ENCODE measurements at regions not wholly inside any gene's neighbourhood (a gene's known extent, or its start where the extent isn't known, plus 50 kb on each side); places are given as distances from the start of the nearest gene placed in this dataset.

DNA sequence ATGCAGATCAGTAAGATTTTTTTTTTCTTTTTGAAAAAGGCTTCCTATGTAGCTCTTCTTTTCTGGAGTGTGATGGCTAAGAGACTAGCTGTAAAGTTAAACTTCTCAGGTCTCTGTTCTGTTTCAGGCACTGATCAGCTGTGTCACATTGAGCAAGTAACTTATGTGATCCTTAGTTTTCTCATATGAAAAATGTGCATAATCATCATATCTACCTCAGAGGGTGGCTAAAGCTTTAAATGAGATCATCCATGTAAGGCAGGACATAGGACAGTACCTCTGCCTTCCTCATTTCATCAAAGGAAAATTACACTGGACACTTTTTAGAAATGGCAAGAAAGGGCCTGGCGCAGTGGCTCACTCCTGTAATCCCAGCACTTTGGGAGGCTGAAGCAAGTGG, 235.9 kb upstream of the TYRP1 start:
- no peak overlapping the region for H3K4me3 ChIP-seq
- H3K27me3 ChIP-seq: no peaks in the 10 kb centered on the region
- H3K9me3 ChIP-seq: no peaks in the 10 kb centered on the region
- no peak for DNase-seq
- no peaks in the 10 kb centered on the region for H3K36me3 ChIP-seq
- no peak overlapping the region for H3K27ac ChIP-seq
- TF ChIP-seq, protein P1, sequence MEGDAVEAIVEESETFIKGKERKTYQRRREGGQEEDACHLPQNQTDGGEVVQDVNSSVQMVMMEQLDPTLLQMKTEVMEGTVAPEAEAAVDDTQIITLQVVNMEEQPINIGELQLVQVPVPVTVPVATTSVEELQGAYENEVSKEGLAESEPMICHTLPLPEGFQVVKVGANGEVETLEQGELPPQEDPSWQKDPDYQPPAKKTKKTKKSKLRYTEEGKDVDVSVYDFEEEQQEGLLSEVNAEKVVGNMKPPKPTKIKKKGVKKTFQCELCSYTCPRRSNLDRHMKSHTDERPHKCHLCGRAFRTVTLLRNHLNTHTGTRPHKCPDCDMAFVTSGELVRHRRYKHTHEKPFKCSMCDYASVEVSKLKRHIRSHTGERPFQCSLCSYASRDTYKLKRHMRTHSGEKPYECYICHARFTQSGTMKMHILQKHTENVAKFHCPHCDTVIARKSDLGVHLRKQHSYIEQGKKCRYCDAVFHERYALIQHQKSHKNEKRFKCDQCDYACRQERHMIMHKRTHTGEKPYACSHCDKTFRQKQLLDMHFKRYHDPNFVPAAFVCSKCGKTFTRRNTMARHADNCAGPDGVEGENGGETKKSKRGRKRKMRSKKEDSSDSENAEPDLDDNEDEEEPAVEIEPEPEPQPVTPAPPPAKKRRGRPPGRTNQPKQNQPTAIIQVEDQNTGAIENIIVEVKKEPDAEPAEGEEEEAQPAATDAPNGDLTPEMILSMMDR (IDR thresholded peaks at IDR 0.05): no peak
- TF ChIP-seq POLR2A (IDR thresholded peaks at IDR 0.05): no peak
- no peaks in the 10 kb centered on the region for H3K4me1 ChIP-seq

DNA sequence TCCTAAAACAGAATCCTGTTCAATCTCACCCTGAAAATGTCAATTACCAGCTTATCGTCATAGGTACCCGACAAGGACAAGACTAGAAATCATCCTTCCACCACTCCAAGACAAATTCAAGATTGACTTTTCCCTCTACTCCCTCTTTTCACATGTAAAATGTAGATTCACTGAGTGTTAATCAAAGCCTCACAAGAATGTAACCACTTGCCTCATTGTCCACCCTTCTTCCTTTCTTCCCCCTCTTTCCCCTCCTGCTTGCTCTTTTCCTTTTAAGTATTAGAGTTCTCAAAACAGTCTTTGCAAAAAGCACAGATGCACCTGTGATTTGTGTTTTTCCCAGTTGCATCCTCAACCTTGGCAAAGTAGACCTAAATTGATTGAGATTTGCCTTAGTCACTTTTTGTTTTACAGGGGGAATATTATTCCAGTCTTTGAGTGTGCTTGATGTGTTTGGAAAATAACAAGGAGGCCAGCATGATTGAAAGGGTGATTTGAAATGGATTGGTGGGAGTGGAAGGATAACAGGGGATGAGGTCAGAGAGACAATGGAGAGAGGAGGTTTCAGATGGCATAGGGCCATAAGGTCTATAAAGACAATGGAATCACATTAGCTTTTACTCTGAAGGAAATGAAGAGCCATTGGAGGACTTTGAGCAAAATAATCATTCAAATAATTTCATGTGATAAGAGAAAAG, 231.3 kb upstream of the TYRP1 start:
- TF ChIP-seq, protein P1 (IDR thresholded peaks at IDR 0.05): no peak
- TF ChIP-seq POLR2A (IDR thresholded peaks at IDR 0.05): no peak
- Histone ChIP-seq H3K4me3 (no peak overlapping the region), H3K27me3 (no peaks in the 10 kb centered on the region), H3K4me1 (no peaks in the 10 kb centered on the region), H3K27ac (no peak overlapping the region), H3K9me3 (no peaks in the 10 kb centered on the region), H3K36me3 (no peaks in the 10 kb centered on the region)
- DNase-seq: no peak

DNA sequence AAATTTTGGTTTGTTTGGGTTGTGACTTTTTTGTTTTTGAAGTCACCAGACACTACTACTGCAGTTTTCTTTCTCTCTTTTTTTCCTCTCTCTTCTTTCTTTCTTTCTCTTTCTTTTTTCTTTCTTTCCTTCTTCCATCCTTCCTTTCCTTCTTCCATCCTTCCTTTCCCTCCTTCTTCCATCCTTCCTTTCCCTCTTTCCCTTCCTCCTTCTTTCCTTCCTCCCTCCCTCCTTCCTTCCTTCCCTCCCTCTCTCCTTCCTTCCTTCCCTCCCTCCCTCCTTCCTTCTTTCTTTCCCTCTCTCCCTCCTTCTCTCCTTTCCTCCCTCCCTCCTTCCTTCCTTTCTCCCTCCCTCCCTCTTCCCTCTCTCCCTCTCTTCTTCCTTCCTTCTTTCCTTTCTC, 230.3 kb upstream of the TYRP1 start:
- no peak for DNase-seq
- Histone ChIP-seq H3K27ac (no peak overlapping the region), H3K27me3 (no peaks in the 10 kb centered on the region), H3K4me1 (no peaks in the 10 kb centered on the region), H3K36me3 (no peaks in the 10 kb centered on the region), H3K9me3 (no peaks in the 10 kb centered on the region), H3K4me3 (no peak overlapping the region)
- no peak for TF ChIP-seq POLR2A (IDR thresholded peaks at IDR 0.05)
- TF ChIP-seq, protein P1 (IDR thresholded peaks at IDR 0.05): no peak

DNA sequence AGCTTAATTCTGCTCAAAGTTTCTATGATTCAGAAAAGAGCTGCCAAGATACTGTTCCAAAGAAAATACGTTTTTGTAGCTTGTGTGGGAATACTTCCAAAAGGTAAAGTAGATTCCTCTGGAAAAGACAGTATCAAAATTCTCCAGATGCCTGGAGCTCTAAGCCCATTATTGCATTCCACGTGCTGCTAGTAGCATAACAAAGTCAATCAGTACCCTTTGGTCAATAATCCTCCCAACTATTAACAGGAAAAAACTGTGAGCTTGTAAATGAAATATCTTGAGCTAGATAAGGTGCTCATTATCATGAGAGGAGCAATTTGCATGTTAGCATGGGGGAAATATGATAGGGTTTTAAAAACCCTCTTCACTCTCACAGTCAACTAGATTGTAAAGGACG, 229.5 kb upstream of the TYRP1 start:
- Histone ChIP-seq H3K27ac (no peak overlapping the region), H3K36me3 (no peaks in the 10 kb centered on the region), H3K27me3 (no peaks in the 10 kb centered on the region), H3K4me3 (no peak overlapping the region), H3K9me3 (no peaks in the 10 kb centered on the region), H3K4me1 (no peaks in the 10 kb centered on the region)
- no peak for TF ChIP-seq POLR2A (IDR thresholded peaks at IDR 0.05)
- TF ChIP-seq, protein P1 (IDR thresholded peaks at IDR 0.05): no peak
- no peak for DNase-seq

DNA sequence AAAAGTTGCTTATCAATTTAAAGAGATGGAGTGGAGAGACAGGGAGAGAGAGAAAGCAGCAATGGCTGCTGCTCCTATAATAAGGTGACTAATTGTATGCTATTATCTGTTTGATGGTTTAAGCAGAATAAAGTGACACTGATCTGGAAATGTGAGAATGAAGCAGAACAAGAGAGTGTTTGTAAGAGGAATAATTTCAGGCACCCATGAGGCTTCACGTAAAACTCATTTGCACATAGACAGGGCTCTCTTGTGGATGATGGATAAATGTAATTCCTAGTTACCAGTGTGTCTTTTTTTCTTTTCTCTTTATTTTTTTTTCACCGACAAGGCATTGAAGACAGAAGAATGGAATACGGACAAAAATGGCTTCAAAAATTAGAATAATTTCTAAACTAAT, 228.8 kb upstream of the TYRP1 start:
- TF ChIP-seq POLR2A (IDR thresholded peaks at IDR 0.05): no peak
- TF ChIP-seq, protein P1 (IDR thresholded peaks at IDR 0.05): no peak
- Histone ChIP-seq H3K27me3 (no peaks in the 10 kb centered on the region), H3K4me1 (no peaks in the 10 kb centered on the region), H3K4me3 (no peak overlapping the region), H3K36me3 (no peaks in the 10 kb centered on the region), H3K9me3 (no peaks in the 10 kb centered on the region), H3K27ac (no peak overlapping the region)
- no peak for DNase-seq
